ENCODE measurements at regions not wholly inside any gene's neighbourhood (a gene's known extent, or its start where the extent isn't known, plus 50 kb on each side); places are given as distances from the start of the nearest gene placed in this dataset.

DNA sequence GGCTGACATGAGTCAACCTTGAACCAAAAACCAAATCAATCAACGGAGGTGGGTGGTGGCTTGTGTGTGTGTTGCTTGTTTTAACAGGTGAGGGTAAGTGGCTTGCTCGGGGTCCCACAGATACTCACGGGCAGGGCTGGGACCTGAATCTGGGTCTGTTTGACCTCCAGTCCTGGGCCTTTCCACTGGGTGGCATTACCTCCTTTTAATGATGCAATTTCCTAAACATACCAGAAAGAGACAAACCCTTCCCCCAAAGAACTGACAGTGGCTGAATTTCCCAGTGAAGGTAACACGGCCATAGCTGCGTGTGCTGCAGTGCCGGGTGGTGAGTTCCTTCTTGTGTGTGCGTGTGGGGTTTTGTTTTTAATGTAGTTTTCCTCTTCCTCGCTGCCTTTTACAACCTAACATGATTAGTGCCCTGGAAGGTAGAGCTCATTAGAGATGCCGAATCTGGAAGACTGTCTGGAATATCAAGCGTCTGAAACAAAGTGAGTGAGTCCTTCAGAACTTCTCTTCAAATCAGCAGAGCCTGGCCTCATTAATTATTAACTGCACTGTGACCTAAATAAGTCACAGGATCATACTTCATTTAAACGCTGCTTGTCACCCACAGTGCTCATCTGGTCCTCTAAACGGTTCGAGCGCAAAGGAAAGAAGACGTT is 166.1 kb upstream of the TCERG1L start:
- H3K36me3 ChIP-seq (ENCODE audit: control insufficient read depth, insufficient read depth, low read length): no peaks in the 10 kb centered on the region
- no peak overlapping the region for H3K27ac ChIP-seq (ENCODE audit: low read length)
- no peaks in the 10 kb centered on the region for H3K36me3 Mint-ChIP-seq
- H3K4me3 Mint-ChIP-seq: no peak overlapping the region
- WGBS (ENCODE audit: insufficient coverage): 88% methylated on average over 10 of the region's 15 CpGs
- no peaks in the 10 kb centered on the region for H3K4me1 Mint-ChIP-seq
- no peaks in the 10 kb centered on the region for H3K27me3 ChIP-seq (ENCODE audit: control insufficient read depth, insufficient read depth, low read length)
- intact Hi-C loops (cut with micrococcal nuclease): no loop called here
- TF ChIP-seq CTCF (IDR thresholded peaks at IDR 0.05): no peak
- DNase-seq (no peak), ATAC-seq (no peak)
- no peaks in the 10 kb centered on the region for H3K4me1 ChIP-seq (ENCODE audit: control insufficient read depth, insufficient read depth, low read length)
- H3K27me3 Mint-ChIP-seq (ENCODE audit: low read depth in 2 of 2): peaks cover 3 to 13% of the 10 kb centered on the region in 2 donors
- H3K9me3 Mint-ChIP-seq: no peaks in the 10 kb centered on the region
- H3K27ac Mint-ChIP-seq: no peak overlapping the region
- H3K4me3 ChIP-seq (ENCODE audit: low read length): no peak overlapping the region
- H3K9me3 ChIP-seq (ENCODE audit: control insufficient read depth, insufficient read depth, low read length): no peaks in the 10 kb centered on the region

- H3K27ac Mint-ChIP-seq: no peak overlapping the region
- intact Hi-C loops (cut with micrococcal nuclease): no loop called here
- ATAC-seq: no peak
Measured at GRCh38 chr10:131478377-131478989, 167.0 kb upstream of the TCERG1L start.

DNA sequence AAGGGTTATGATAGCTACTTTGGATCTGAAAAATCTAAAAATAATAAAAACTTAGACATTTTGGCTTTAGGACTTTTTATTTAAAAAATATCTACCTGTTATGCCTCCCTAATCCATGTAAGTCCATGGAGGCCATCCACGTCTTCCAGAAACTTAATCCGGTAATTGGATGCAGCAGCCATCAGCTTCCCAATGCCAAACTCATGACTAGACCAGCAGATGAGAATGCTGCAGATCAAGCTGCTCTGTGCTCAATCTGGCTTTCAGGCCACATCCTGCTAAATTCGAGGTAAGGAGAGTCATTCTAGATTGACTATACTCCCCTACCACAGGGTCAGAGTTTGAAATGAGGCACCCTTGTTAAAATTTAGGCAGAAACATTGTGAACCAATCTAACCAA is 168.5 kb upstream of the TCERG1L start:
- H3K4me1 ChIP-seq (ENCODE audit: control insufficient read depth, insufficient read depth, low read length): no peaks in the 10 kb centered on the region
- DNase-seq (no peak), ATAC-seq (no peak)
- TF ChIP-seq CTCF (IDR thresholded peaks at IDR 0.05): no peak
- H3K4me1 Mint-ChIP-seq: no peaks in the 10 kb centered on the region
- 70% methylated on average over 3 of the region's 3 CpGs for WGBS (ENCODE audit: insufficient coverage)
- no peak overlapping the region for H3K27ac ChIP-seq (ENCODE audit: low read length)
- no peak overlapping the region for H3K4me3 Mint-ChIP-seq
- peaks cover 9 to 12% of the 10 kb centered on the region in 2 donors for H3K9me3 Mint-ChIP-seq
- H3K4me3 ChIP-seq (ENCODE audit: low read length): no peak overlapping the region
- no peaks in the 10 kb centered on the region for H3K27me3 ChIP-seq (ENCODE audit: control insufficient read depth, insufficient read depth, low read length)
- peaks cover 6 to 13% of the 10 kb centered on the region in 2 donors for H3K27me3 Mint-ChIP-seq (ENCODE audit: low read depth in 2 of 2)
- H3K36me3 Mint-ChIP-seq: no peaks in the 10 kb centered on the region
- no peak overlapping the region for H3K27ac Mint-ChIP-seq
- H3K9me3 ChIP-seq (ENCODE audit: control insufficient read depth, insufficient read depth, low read length): no peaks in the 10 kb centered on the region
- intact Hi-C loops (cut with micrococcal nuclease): no loop called here
- no peaks in the 10 kb centered on the region for H3K36me3 ChIP-seq (ENCODE audit: control insufficient read depth, insufficient read depth, low read length)

More at GRCh38 chr10:131478377-131478989, 167.0 kb upstream of the TCERG1L start:
- H3K27ac ChIP-seq (ENCODE audit: low read length): no peak overlapping the region
- DNase-seq: no peak
- no peak overlapping the region for H3K4me3 ChIP-seq (ENCODE audit: low read length)
- H3K4me1 ChIP-seq (ENCODE audit: control insufficient read depth, insufficient read depth, low read length): no peaks in the 10 kb centered on the region
- no peaks in the 10 kb centered on the region for H3K36me3 Mint-ChIP-seq
- H3K27me3 ChIP-seq (ENCODE audit: control insufficient read depth, insufficient read depth, low read length): no peaks in the 10 kb centered on the region
- peaks cover 3 to 13% of the 10 kb centered on the region in 2 donors for H3K27me3 Mint-ChIP-seq (ENCODE audit: low read depth in 2 of 2)
- no peaks in the 10 kb centered on the region for H3K4me1 Mint-ChIP-seq
- no peak for TF ChIP-seq CTCF (IDR thresholded peaks at IDR 0.05)
- H3K9me3 ChIP-seq (ENCODE audit: control insufficient read depth, insufficient read depth, low read length): no peaks in the 10 kb centered on the region
- H3K9me3 Mint-ChIP-seq: peaks cover 5 to 6% of the 10 kb centered on the region in 2 donors
- no peaks in the 10 kb centered on the region for H3K36me3 ChIP-seq (ENCODE audit: control insufficient read depth, insufficient read depth, low read length)
- WGBS (ENCODE audit: insufficient coverage): 70% methylated on average over 6 of the region's 6 CpGs
- no peak overlapping the region for H3K4me3 Mint-ChIP-seq

All from natural killer cell (primary cell).